Heart right ventricle (tissue), 16 donors: ENCODE measurements at regions not wholly inside any gene's neighbourhood (a gene's known extent, or its start where the extent isn't known, plus 50 kb on each side); places are given as distances from the start of the nearest gene placed in this dataset.
"Not testable (repeated sequence)": the region's sequence is repeated elsewhere in the genome, so short reads cannot be mapped to it uniquely, and the experiment has no call there.

Source experiments
- ATAC-seq, 8 donors: fragments of 200-7000 bp; cut with Tn5 transposase; one replicate each; pipeline ENCODE4 v1.9.1; 2020; ENCODE audit warnings: mild to moderate bottlenecking in 8 of 8, moderate library complexity in 8 of 8, moderate number of reproducible peaks in 1 of 8
- DNase-seq, 2 donors: peaks; one replicate each; pipeline ENCODE4 v3.0.0-alpha.2; 2020
- H3K27ac ChIP-seq, 10 donors: fragments of 200-600 bp; sonication (generic) in 2 of 10; one replicate each; pipeline versions ENCODE4 v1.5.0 to v1.8.0; 2020 to 2022; ENCODE audit warnings: mild to moderate bottlenecking in 3 of 10
- H3K27me3 ChIP-seq, 7 donors: fragments of 200-600 bp; one replicate each; pipeline ENCODE4 v1.8.0; 2021 to 2022; ENCODE audit warnings: mild to moderate bottlenecking in 2 of 7
- H3K36me3 ChIP-seq, 9 donors: fragments of 200-600 bp; sonication (generic) in 1 of 9; one replicate each; pipeline versions ENCODE4 v1.5.0 to v1.8.0; 2020 to 2022; ENCODE audit warnings: mild to moderate bottlenecking in 2 of 9
- H3K4me1 ChIP-seq, 9 donors: fragments of 200-600 bp; sonication (generic) in 1 of 9; one replicate each; pipeline versions ENCODE4 v1.5.0 to v1.8.0; 2020 to 2022; ENCODE audit warnings: mild to moderate bottlenecking in 4 of 9
- H3K4me3 ChIP-seq, 10 donors: fragments of 200-600 bp; sonication (generic) in 2 of 10; one replicate each; pipeline versions ENCODE4 v1.5.0 to v1.8.0; 2020 to 2022; ENCODE audit warnings: mild to moderate bottlenecking in 7 of 10, moderate library complexity in 2 of 10
- H3K9me3 ChIP-seq, 11 donors: fragments of 200-600 bp in 10 of 11; sonication (generic) in 2 of 11; one replicate each; pipeline versions ENCODE4 v1.5.0 to v1.8.0; 2013 to 2022; ENCODE audit warnings: mild to moderate bottlenecking in 2 of 11, control low read depth in 1 of 11, moderate library complexity in 1 of 11
- CTCF ChIP-seq, 9 donors: fragments of 200-600 bp; sonication (generic) in 2 of 9; IDR thresholded peaks; one replicate each; pipeline versions ENCODE4 v1.5.0 to v1.8.0; 2021 to 2022; ENCODE audit warnings: antibody characterized with exemption in 9 of 9, mild to moderate bottlenecking in 5 of 9, moderate library complexity in 1 of 9
- WGBS, 2 donors: extraction: QIAGEN DNeasy Blood & Tissue Kit; methylation state at CpG; one replicate each; pipeline ENCODE4 v1.1.7; 2013; ENCODE audit warnings: inconsistent platforms in 1 of 2; 5-methylcytosine and 5-hydroxymethylcytosine counted together
- intact Hi-C, 10 donors: fragments of 100-400 bp; cut with DNase I; formaldehyde crosslinking; loops; one replicate each; pipeline versions ENCODE4 v1.11.1 to v1.14.2; 2022
- donor health status: Arrhythmogenic right ventricular cardiomyopathy.
- donor health status: ischemic (EF 13 %, LVEDD 7.1; RV severe dilation, severe dysfunction).
- donor health status: healthy with polysubstance abuse.
- donor health status: DM: no; HTN: yes; CAD: no.
- donor health status: DM: no; HTN: no; CAD: no.
- donor health status: ischemic (EF 25% LVEDD 6.9; RV normal size, moderate dysfunction).
- donor health status: ischemic (EF 25% LVEDD 5.7; RV mildly dilated, moderate dysfunction).
- donor health status: healthy.
- donor health status: DM: yes; HTN: yes; CAD: no.
- donor health status: Ischemic cardiomyopathy.
- donor health status: ischemic (EF 35%, LVEDD 5.7; RV mildly dilated, moderate dysfunction).
- donor health status: nonischemic (EF 11% LVEDD 7.7; RV severe dilation, severe dysfunction).
- donor health status: DM: yes; HTN: yes; CAD: no.
- donor health status: PGD.
- donor health status: ischemic (EF 29% LVEDD 5.4; RV normal size, mild dysfunction).
- donor health status: nonischemic (EF 23%, LVEDD 6.1; RV moderate dilation, normal function).

- no peak for DNase-seq
- no peaks in the 10 kb centered on the region for H3K4me1 ChIP-seq
- WGBS, 2 donors = 72 to 79% methylated on average over 3 of the region's 3 CpGs
Measured at GRCh38 chr18:43341014-43341413, 63.7 kb upstream of the SYT4 start.

GRCh38 chr18:43350176-43350575 lies 72.9 kb upstream of the SYT4 start:
- Histone ChIP-seq H3K9me3 (no peaks in the 10 kb centered on the region), H3K4me1 (no peaks in the 10 kb centered on the region), H3K4me3 (no peak overlapping the region), H3K27ac (no peak overlapping the region), H3K27me3 (no peaks in the 10 kb centered on the region), H3K36me3 (no peaks in the 10 kb centered on the region)
- intact Hi-C loops = no loop called here
- no peak for ATAC-seq
- TF ChIP-seq CTCF (IDR thresholded peaks at IDR 0.05) = no peak
- DNase-seq = no peak
- WGBS, 2 donors = 76 to 90% methylated on average over 1 of the region's 1 CpG

More at GRCh38 chr18:43341014-43341413, 63.7 kb upstream of the SYT4 start:
- H3K4me3 ChIP-seq = no peak overlapping the region
- H3K27me3 ChIP-seq = no peaks in the 10 kb centered on the region
- no peaks in the 10 kb centered on the region for H3K36me3 ChIP-seq
- intact Hi-C loops = no loop called here
- no peak overlapping the region for H3K27ac ChIP-seq
- no peak for TF ChIP-seq CTCF (IDR thresholded peaks at IDR 0.05)
- H3K9me3 ChIP-seq = peaks cover 0 to 21% (median 4%) of the 10 kb centered on the region in 11 donors
- ATAC-seq = no peak

- H3K9me3 ChIP-seq = no peaks in the 10 kb centered on the region
- H3K4me1 ChIP-seq = no peaks in the 10 kb centered on the region
- H3K27ac ChIP-seq = no peak overlapping the region
- intact Hi-C loops = no loop called here
- TF ChIP-seq CTCF (IDR thresholded peaks at IDR 0.05) = no peak
- DNase-seq = no peak
- no peak overlapping the region for H3K4me3 ChIP-seq
- no peaks in the 10 kb centered on the region for H3K27me3 ChIP-seq
- no peaks in the 10 kb centered on the region for H3K36me3 ChIP-seq
- no peak for ATAC-seq
Measured at GRCh38 chr18:43364535-43364934, 87.2 kb upstream of the SYT4 start.

- no peak for DNase-seq
- H3K36me3 ChIP-seq = no peaks in the 10 kb centered on the region
- no peaks in the 10 kb centered on the region for H3K27me3 ChIP-seq
- no peak overlapping the region for H3K27ac ChIP-seq
- H3K4me3 ChIP-seq = no peak overlapping the region
- no peaks in the 10 kb centered on the region for H3K9me3 ChIP-seq
- TF ChIP-seq CTCF (IDR thresholded peaks at IDR 0.05) = no peak
- ATAC-seq = no peak
- intact Hi-C loops = no loop called here
- WGBS, 2 donors = 57 to 73% methylated on average over 2 of the region's 2 CpGs
- H3K4me1 ChIP-seq = no peaks in the 10 kb centered on the region
Measured at GRCh38 chr18:43367895-43368294, 90.6 kb upstream of the SYT4 start.

GRCh38 chr18:43369311-43369710 lies 92.0 kb upstream of the SYT4 start:
- DNase-seq, H3K9me3 ChIP-seq, intact Hi-C loops, H3K27me3 ChIP-seq, H3K4me3 ChIP-seq, H3K36me3 ChIP-seq, H3K27ac ChIP-seq, ATAC-seq, H3K4me1 ChIP-seq: not testable (repeated sequence)
- WGBS, 2 donors = 89 to 90% methylated on average over 5 of the region's 5 CpGs
